Pancreas (tissue), 10 donors: ENCODE measurements at regions not wholly inside any gene's neighbourhood (a gene's known extent, or its start where the extent isn't known, plus 50 kb on each side); places are given as distances from the start of the nearest gene placed in this dataset.

Source experiments
- ATAC-seq, 4 donors: fragments of 200-7000 bp; cut with Tn5 transposase; one replicate each; pipeline versions ENCODE4 v1.8.0 to v1.9.1; 2020; ENCODE audit warnings: mild to moderate bottlenecking in 4 of 4, moderate library complexity in 4 of 4
- DNase-seq, 6 donors: peaks; one replicate each; pipeline ENCODE4 v3.0.0-alpha.2; 2020
- FAIRE-seq: peaks from 2 replicates; lab custom pipeline; 2012; peaks lifted over from hg19 to GRCh38; lab: Jason Lieb, UNC
- H3K27ac ChIP-seq, 4 donors: fragments of 200-600 bp; sonication (generic); 1 replicate in 3 of 4; 2 replicates in 1 of 4; pipeline versions ENCODE4 v1.5.0 to v1.8.0; 2020
- H3K27me3 ChIP-seq, 4 donors: fragments of 200-600 bp; one replicate each; pipeline ENCODE4 v1.8.0; 2021
- H3K36me3 ChIP-seq, 3 donors: fragments of 200-600 bp; sonication (generic) in 1 of 3; one replicate each; pipeline versions ENCODE4 v1.5.0 to v1.8.0; 2020 to 2021
- H3K4me1 ChIP-seq, 3 donors: fragments of 200-600 bp; one replicate each; pipeline ENCODE4 v1.8.0; 2021
- H3K4me3 ChIP-seq, 4 donors: fragments of 200-600 bp; sonication (generic) in 2 of 4; one replicate each; pipeline versions ENCODE4 v1.5.0 to v1.8.0; 2020 to 2021
- H3K9me3 ChIP-seq, 4 donors: fragments of 200-600 bp; one replicate each; pipeline ENCODE4 v1.8.0; 2021
- WGBS, 2 donors: extraction: QIAGEN DNeasy Blood & Tissue Kit; methylation state at CpG; one replicate each; pipeline ENCODE4 v1.1.7; 2013; 5-methylcytosine and 5-hydroxymethylcytosine counted together
- intact Hi-C, 3 donors: fragments of 100-400 bp; cut with DNase I; formaldehyde crosslinking; loops; one replicate each; pipeline versions ENCODE4 v1.11.1 to v1.14.2; 2022
- TF ChIP-seq, protein P1 (sequence below), 4 donors: fragments of 200-600 bp; sonication (generic) in 3 of 4; IDR thresholded peaks; one replicate each; pipeline versions ENCODE4 v1.5.0 to v1.8.0; 2021; ENCODE audit warnings: antibody characterized with exemption in 4 of 4
- donor health status: healthy with polysubstance abuse.
- donor health status: DM: no; HTN: no; CAD: no; lungs with moderate emphysema.
- donor health status: DM: no; HTN: no; CAD: no.
- donor health status: control.
- donor health status: control.
- donor health status: Bipolar disorder and iron deficiency.
- donor health status: DM: yes; HTN: yes; CAD: no.
- donor health status: DM: no; HTN: no; CAD: no.
- donor health status: DM: no; HTN: no; CAD: no.
- donor health status: DM: yes; HTN: yes; CAD: no.

DNA sequence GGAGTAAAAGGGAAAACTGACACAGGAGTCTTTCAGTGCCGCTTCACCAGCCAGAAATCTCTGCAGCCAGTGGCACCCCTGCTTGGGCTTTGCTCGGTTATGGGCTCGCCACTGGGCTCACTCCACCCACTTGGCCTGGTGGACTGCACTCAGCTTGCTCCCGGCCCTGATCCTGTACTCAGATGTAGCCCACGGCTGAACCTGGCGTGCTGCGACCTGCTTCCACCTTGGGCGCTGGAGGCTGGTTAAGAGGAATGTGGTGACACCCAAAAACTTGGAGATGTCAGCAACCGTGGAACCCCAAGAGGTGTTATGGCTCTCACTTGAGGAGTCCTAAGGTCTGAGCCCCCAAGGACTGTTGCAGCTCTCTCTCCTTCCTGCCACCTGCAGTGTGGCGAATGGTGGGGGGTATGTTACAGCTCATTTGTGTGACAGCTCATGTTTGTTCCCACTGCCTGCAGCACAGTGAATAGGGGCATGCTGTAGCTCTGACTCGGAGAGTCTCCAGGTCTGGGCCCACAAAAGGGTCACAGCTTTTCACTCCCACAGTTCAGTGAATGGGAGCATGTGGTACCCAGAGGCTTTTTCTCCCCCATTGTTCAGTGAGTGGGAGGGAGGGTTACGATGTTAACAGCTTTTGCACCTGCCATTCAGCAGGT, 1124.5 kb upstream of the ATXN8OS start:
- H3K4me1 ChIP-seq = no peaks in the 10 kb centered on the region
- 66 to 75% methylated on average over 12 of the region's 12 CpGs for WGBS, 2 donors
- no peak overlapping the region for H3K27ac ChIP-seq
- no peaks in the 10 kb centered on the region for H3K27me3 ChIP-seq
- intact Hi-C loops = no loop called here
- peak in 2 of 6 donors; percentile 32 to 41 for DNase-seq
- H3K9me3 ChIP-seq = no peaks in the 10 kb centered on the region
- no peak for ATAC-seq
- no peaks in the 10 kb centered on the region for H3K36me3 ChIP-seq
- H3K4me3 ChIP-seq = no peak overlapping the region
- TF ChIP-seq, protein P1, sequence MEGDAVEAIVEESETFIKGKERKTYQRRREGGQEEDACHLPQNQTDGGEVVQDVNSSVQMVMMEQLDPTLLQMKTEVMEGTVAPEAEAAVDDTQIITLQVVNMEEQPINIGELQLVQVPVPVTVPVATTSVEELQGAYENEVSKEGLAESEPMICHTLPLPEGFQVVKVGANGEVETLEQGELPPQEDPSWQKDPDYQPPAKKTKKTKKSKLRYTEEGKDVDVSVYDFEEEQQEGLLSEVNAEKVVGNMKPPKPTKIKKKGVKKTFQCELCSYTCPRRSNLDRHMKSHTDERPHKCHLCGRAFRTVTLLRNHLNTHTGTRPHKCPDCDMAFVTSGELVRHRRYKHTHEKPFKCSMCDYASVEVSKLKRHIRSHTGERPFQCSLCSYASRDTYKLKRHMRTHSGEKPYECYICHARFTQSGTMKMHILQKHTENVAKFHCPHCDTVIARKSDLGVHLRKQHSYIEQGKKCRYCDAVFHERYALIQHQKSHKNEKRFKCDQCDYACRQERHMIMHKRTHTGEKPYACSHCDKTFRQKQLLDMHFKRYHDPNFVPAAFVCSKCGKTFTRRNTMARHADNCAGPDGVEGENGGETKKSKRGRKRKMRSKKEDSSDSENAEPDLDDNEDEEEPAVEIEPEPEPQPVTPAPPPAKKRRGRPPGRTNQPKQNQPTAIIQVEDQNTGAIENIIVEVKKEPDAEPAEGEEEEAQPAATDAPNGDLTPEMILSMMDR (IDR thresholded peaks at IDR 0.05) = no peak
- no peak for FAIRE-seq

DNA sequence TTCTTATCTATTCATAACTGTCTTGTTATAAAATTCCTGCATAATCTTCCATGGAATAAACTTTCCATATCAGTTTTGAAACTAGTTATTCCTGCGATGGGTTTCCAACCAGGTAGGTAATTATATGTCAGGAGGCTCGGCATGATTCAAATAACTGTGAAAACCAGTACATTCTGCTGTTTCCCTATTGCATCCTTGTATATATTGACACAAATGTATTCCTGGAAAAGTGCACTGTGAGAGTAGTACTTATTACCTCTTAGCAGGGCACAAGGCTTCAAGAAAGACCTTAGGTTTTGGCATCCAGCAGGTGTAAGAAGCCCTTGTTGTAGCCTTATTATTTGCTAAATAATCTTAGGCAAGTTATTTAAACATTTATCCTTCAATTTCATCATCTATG, 1131.3 kb upstream of the ATXN8OS start:
- DNase-seq (no peak), FAIRE-seq (no peak), ATAC-seq (no peak)
- Histone ChIP-seq H3K27me3 (no peaks in the 10 kb centered on the region), H3K4me3 (no peak overlapping the region), H3K9me3 (no peaks in the 10 kb centered on the region), H3K27ac (no peak overlapping the region), H3K36me3 (no peaks in the 10 kb centered on the region), H3K4me1 (no peaks in the 10 kb centered on the region)
- intact Hi-C loops = no loop called here
- TF ChIP-seq, protein P1 (IDR thresholded peaks at IDR 0.05) = no peak
- WGBS, 2 donors = 63 to 73% methylated on average over 2 of the region's 2 CpGs

DNA sequence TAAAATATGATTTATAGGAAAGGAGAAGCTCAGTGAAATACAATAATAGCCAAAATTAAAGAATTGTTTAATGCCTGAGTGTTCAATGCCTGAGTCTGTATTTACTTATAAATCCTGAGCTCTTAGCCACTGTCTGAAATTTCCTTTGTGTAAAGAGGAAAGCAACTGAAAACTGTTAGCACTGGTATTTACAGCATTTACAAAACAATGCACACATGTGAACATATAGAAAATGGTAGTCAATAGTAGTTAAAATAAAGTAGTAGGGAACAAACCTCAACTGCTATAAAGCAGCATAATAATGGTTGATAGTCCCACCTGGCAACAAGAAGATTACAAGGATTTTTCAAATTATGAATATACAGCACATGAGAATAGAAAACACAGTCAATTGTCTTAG, 1137.1 kb upstream of the ATXN8OS start:
- H3K36me3 ChIP-seq = no peaks in the 10 kb centered on the region
- intact Hi-C loops = no loop called here
- no peaks in the 10 kb centered on the region for H3K4me1 ChIP-seq
- DNase-seq (no peak), FAIRE-seq (no peak), ATAC-seq (no peak)
- TF ChIP-seq, protein P1 (IDR thresholded peaks at IDR 0.05) = no peak
- no peaks in the 10 kb centered on the region for H3K27me3 ChIP-seq
- no peak overlapping the region for H3K27ac ChIP-seq
- H3K9me3 ChIP-seq = no peaks in the 10 kb centered on the region
- no peak overlapping the region for H3K4me3 ChIP-seq

DNA sequence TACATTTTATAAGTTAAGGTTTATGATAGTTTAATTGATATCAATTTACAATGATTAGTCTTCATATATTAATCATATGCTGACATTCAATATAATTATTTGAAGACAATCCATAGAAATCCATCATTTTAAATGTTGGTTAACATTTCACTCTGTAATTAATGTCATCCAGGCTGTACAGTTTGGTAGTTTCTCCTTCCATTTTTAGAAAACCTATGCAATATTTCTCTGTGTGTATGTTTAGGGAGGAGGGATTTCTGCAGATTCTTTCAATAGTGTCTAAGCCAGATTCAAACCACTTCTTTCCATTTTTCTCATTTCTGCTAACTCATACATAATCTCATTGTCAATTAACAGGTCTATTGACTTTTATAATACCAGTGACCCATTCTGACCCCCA, 1159.0 kb upstream of the ATXN8OS start:
- Histone ChIP-seq H3K9me3 (no peaks in the 10 kb centered on the region), H3K27me3 (no peaks in the 10 kb centered on the region), H3K4me1 (no peaks in the 10 kb centered on the region), H3K27ac (no peak overlapping the region), H3K4me3 (no peak overlapping the region), H3K36me3 (no peaks in the 10 kb centered on the region)
- TF ChIP-seq, protein P1 (IDR thresholded peaks at IDR 0.05) = no peak
- DNase-seq = no peak
- no peak for FAIRE-seq
- intact Hi-C loops = no loop called here
- ATAC-seq = no peak

DNA sequence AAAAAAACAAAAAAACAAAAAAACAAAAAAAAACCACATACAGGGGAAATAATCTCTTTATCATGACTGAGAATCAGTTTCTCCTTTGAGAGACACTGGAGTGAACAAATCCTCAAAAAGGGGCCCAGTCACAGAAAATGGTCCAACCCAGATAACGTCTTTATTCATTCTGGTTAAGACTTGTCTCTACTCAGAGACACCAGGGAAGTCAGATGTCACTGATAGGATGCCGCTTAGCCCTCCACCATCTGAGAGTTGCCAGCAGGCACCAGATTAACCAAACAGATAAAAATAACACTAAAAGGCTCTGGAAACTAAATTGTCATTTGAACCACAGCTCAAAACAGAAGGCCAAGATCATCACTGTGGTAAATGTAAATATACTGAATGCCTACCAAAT, 1163.4 kb upstream of the ATXN8OS start:
- Histone ChIP-seq H3K4me3 (no peak overlapping the region), H3K9me3 (no peaks in the 10 kb centered on the region), H3K27me3 (no peaks in the 10 kb centered on the region), H3K4me1 (no peaks in the 10 kb centered on the region), H3K27ac (no peak overlapping the region), H3K36me3 (no peaks in the 10 kb centered on the region)
- ATAC-seq (no peak), DNase-seq (no peak), FAIRE-seq (no peak)
- intact Hi-C loops = no loop called here
- TF ChIP-seq, protein P1 (IDR thresholded peaks at IDR 0.05) = no peak
- 70 to 74% methylated on average over 2 of the region's 2 CpGs for WGBS, 2 donors
